Body of pancreas (tissue), 4 donors: ENCODE measurements at regions not wholly inside any gene's neighbourhood (a gene's known extent, or its start where the extent isn't known, plus 50 kb on each side); places are given as distances from the start of the nearest gene placed in this dataset.

ENCODE experiments used
- ATAC-seq: fragments of 150-250 bp; one replicate; pipeline ENCODE4 v1.9.1; 2016
- DNase-seq, 4 donors: peaks; one replicate each; pipeline ENCODE4 v3.0.0-alpha.2; 2019
- H3K27ac ChIP-seq, 4 donors: fragments of 200-600 bp; sonication (generic); 1 replicate in 3 of 4; 2 replicates in 1 of 4; pipeline versions ENCODE4 v1.5.1 to v1.6.1; 2016 to 2019; ENCODE audit warnings: mild to moderate bottlenecking in 1 of 4, mixed read lengths in 1 of 4, moderate library complexity in 1 of 4
- H3K27me3 ChIP-seq, 2 donors: fragments of 200-600 bp; sonication (generic); one replicate each; pipeline ENCODE4 v1.6.0; 2016; ENCODE audit warnings: mild to moderate bottlenecking in 1 of 2
- H3K36me3 ChIP-seq, 2 donors: fragments of 200-600 bp; sonication (generic); replicated peaks in 1 of 2; 2 replicates each; pipeline ENCODE4 v1.5.1; 2016; ENCODE audit warnings: low read depth in 2 of 2; ENCODE audit not compliant: insufficient read depth in 1 of 2
- H3K4me1 ChIP-seq: fragments of 200-600 bp; sonication (generic); one replicate; pipeline ENCODE4 v1.6.0; 2016
- H3K4me3 ChIP-seq, 2 donors: fragments of 200-600 bp; sonication (generic); 1 replicate in 1 of 2; 2 replicates in 1 of 2; pipeline ENCODE4 v1.5.1; 2016 to 2019
- H3K9me3 ChIP-seq, 3 donors: fragments of 200-600 bp; sonication (generic); 1 replicate in 2 of 3; 2 replicates in 1 of 3; pipeline ENCODE4 v1.5.1; 2016
- CTCF ChIP-seq, 7 experiments: fragments of 450-650 bp in 4 of 7; fragments of 200-600 bp in 3 of 7; sonication (generic) in 3 of 7; IDR thresholded peaks; one replicate each; pipeline ENCODE4 v1.5.1; 2016 to 2019; ENCODE audit warnings: antibody characterized with exemption in 7 of 7
- POLR2A ChIP-seq, 3 donors: fragments of 450-650 bp; IDR thresholded peaks; one replicate each; pipeline ENCODE4 v1.6.1; 2016; ENCODE audit warnings: antibody characterized with exemption in 3 of 3, mild to moderate bottlenecking in 2 of 3
- WGBS, 2 donors: methylation state at CpG; one replicate each; pipeline ENCODE4 v1.1.5; 2017; 5-methylcytosine and 5-hydroxymethylcytosine counted together
- intact Hi-C: fragments of 100-400 bp; cut with DNase I; formaldehyde crosslinking; loops from one replicate; pipeline ENCODE4 v1.15.1; 2023

GRCh38 chr9:28781481-28781880, 1208.2 kb upstream of the C9orf72 start:
- TF ChIP-seq CTCF (IDR thresholded peaks at IDR 0.05) (no peak), POLR2A (IDR thresholded peaks at IDR 0.05) (no peak)
- ATAC-seq (no peak), DNase-seq (no peak)
- Histone ChIP-seq H3K36me3 (no peaks in the 10 kb centered on the region), H3K9me3 (no peaks in the 10 kb centered on the region), H3K4me3 (no peak overlapping the region), H3K4me1 (no peaks in the 10 kb centered on the region), H3K27me3 (no peaks in the 10 kb centered on the region), H3K27ac (no peak overlapping the region)
- intact Hi-C loops, result no loop called here

DNA sequence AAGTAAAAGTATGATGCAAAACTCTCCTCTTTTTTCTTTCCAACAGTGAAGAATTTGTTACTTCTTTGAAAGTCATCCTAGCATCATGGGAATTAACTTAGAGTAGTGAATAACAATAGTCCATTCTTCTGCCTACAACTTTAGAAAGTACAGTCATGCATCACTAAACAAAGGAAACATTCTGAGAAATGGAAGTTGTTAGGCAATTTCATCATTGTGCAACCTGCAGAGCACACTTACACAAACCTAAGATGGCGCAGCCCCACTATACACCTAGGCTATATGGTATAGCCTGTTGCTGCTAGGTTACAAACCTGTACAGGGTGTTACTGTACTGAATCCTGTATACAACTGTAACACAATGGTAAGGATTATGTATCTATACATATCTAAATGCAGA, 1209.3 kb upstream of the C9orf72 start:
- Histone ChIP-seq H3K4me3 (no peak overlapping the region), H3K27me3 (no peaks in the 10 kb centered on the region), H3K27ac (no peak overlapping the region), H3K36me3 (no peaks in the 10 kb centered on the region), H3K9me3 (no peaks in the 10 kb centered on the region), H3K4me1 (no peaks in the 10 kb centered on the region)
- TF ChIP-seq POLR2A (IDR thresholded peaks at IDR 0.05) (no peak), CTCF (IDR thresholded peaks at IDR 0.05) (no peak)
- ATAC-seq, result no peak
- DNase-seq, result no peak
- intact Hi-C loops, result no loop called here
- WGBS, 2 donors, result 70 to 82% methylated on average over 1 of the region's 1 CpG

GRCh38 chr9:28792716-28793115, 1219.4 kb upstream of the C9orf72 start:
- no peak for DNase-seq
- ATAC-seq, result no peak
- Histone ChIP-seq H3K27me3 (no peaks in the 10 kb centered on the region), H3K4me3 (no peak overlapping the region), H3K4me1 (no peaks in the 10 kb centered on the region), H3K27ac (no peak overlapping the region), H3K9me3 (no peaks in the 10 kb centered on the region), H3K36me3 (no peaks in the 10 kb centered on the region)
- TF ChIP-seq POLR2A (IDR thresholded peaks at IDR 0.05), result no peak
- no peak for TF ChIP-seq CTCF (IDR thresholded peaks at IDR 0.05)
- intact Hi-C loops, result no loop called here

GRCh38 chr9:28799876-28800275, 1226.6 kb upstream of the C9orf72 start:
- Histone ChIP-seq H3K4me3 (no peak overlapping the region), H3K36me3 (no peaks in the 10 kb centered on the region), H3K27ac (no peak overlapping the region), H3K4me1 (no peaks in the 10 kb centered on the region), H3K9me3 (no peaks in the 10 kb centered on the region), H3K27me3 (no peaks in the 10 kb centered on the region)
- WGBS, 2 donors, result 50 to 53% methylated on average over 3 of the region's 3 CpGs
- DNase-seq, result no peak
- no peak for ATAC-seq
- TF ChIP-seq CTCF (IDR thresholded peaks at IDR 0.05), result no peak
- TF ChIP-seq POLR2A (IDR thresholded peaks at IDR 0.05), result no peak
- intact Hi-C loops, result no loop called here

DNA sequence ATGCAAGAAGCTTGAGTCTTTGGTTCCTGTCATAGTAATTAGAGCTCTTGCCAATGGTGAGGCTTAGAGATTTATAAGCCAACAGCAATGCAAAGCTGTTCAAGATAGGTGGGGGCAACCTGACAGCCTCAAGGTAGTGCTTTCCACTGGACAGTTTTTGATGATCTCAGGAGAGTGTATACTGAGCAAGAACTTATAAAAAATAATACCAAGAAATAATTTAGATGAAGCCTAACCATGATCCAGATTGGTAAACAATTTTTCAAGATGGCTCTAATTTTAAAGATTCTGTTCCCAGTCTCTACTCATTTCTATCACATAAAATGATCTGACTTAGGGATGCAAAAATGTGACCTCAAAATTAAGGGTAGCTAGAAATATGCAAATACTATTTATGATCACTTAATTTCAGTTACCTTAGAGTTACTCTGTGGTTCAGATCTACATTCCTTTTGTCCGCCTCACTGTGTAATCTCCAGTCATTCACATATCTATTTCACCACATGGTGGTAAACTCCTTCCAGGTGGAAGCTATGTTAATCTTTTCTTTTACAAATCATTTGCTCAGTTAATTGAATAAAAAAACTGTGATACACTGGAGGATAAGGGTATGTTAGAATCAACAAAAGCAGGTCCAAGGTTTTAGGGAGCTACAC, 1228.0 kb upstream of the C9orf72 start:
- Histone ChIP-seq H3K27me3 (no peaks in the 10 kb centered on the region), H3K27ac (no peak overlapping the region), H3K4me3 (no peak overlapping the region), H3K36me3 (no peaks in the 10 kb centered on the region), H3K4me1 (no peaks in the 10 kb centered on the region), H3K9me3 (no peaks in the 10 kb centered on the region)
- DNase-seq, result no peak
- 77 to 86% methylated on average over 1 of the region's 1 CpG for WGBS, 2 donors
- intact Hi-C loops, result no loop called here
- ATAC-seq, result no peak
- TF ChIP-seq POLR2A (IDR thresholded peaks at IDR 0.05), result no peak
- no peak for TF ChIP-seq CTCF (IDR thresholded peaks at IDR 0.05)
